NAMALWA (cell line): ENCODE measurements at regions not wholly inside any gene's neighbourhood (a gene's known extent, or its start where the extent isn't known, plus 50 kb on each side); places are given as distances from the start of the nearest gene placed in this dataset.
A peak's percentile ranks its signal among the peaks of the same experiment; 100 is the strongest.
"Not testable (repeated sequence)": the region's sequence is repeated elsewhere in the genome, so short reads cannot be mapped to it uniquely, and the experiment has no call there.

Source experiments
- DNase-seq: peaks from one replicate; pipeline ENCODE4 v3.0.0-alpha.2; 2015; ENCODE audit warnings: low spot score

GRCh38 chr5:29161399-29162291 is 2031.8 kb upstream of the CDH6 start:
- DNase-seq = no peak

GRCh38 chr5:29157975-29158374 is 2035.5 kb upstream of the CDH6 start:
- DNase-seq = no peak

- DNase-seq = no peak
Measured at GRCh38 chr5:29150840-29151239, 2042.6 kb upstream of the CDH6 start.

DNA sequence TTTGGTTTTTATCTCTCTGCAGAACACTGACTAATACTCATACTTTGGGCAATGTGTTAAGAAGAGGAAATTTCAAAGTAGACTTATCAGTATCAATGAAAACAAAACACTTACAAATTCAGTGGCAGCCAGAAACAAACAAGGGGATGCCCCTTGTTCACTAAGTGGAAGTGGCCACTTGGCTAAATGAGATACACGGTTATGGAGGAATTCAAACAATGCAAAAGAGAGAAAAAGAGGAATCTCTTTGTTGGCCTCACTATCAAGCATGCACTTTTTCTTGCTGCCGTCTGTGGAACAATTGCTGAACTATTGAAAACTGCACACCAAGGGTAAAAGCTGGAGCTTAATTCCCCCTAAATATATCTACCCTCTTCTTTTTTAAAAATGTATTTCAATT is 2044.9 kb upstream of the CDH6 start:
- no peak for DNase-seq

DNA sequence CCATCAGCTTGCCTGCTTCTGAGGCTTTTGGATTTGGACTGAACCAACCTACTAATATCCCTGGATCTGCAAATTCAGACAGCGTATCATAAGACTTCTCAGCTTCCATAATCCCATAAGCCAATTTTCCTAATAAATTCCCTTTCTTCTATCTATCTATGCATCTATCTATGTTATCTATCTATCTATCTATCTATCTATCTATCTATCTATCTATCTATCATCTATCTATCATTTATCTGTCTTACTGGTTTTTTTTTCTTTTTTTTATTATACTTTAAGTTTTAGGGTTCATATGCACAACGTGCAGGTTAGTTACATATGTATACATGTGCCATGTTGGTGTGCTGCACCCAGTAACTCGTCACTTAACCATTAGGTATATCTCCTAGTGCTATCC is 2045.4 kb upstream of the CDH6 start:
- DNase-seq = no peak

DNA sequence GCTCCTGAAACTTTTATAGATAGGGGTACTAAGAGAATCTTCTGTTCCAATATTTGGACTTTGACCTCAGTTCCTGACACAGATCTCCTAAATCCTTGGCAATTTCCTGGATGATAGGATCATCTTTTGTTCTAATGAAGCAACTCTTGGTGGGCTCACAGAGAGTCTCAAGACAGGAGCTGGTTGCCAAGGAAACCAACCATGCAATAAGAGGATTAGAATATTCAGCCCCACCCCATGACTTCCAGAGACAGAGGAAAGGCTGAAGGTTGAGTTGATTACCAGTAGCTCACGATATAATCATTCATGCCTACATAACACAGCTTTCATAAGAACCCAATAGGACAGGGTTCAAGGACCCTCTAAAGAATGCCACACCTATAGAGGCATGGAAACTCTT is 2050.2 kb upstream of the CDH6 start:
- no peak for DNase-seq

DNA sequence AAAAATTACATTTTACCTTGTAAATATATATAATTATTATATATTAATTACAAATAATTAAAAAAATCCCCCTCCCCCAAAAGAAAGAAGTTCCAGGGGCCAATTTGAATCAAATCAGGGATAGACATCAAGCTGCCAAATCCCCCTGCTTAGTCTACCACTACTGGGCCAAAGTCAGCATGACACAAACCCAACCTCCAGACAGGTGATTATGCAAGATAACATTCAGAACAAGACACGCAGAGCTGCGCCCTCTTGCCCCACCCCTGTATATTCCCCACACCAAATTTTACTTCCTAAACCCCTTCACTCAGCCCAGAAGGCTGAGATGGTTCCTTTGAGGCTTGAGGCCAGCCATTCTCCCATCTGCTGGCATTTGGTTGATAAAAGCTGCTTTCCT is 2059.1 kb upstream of the CDH6 start:
- DNase-seq = no peak

DNA sequence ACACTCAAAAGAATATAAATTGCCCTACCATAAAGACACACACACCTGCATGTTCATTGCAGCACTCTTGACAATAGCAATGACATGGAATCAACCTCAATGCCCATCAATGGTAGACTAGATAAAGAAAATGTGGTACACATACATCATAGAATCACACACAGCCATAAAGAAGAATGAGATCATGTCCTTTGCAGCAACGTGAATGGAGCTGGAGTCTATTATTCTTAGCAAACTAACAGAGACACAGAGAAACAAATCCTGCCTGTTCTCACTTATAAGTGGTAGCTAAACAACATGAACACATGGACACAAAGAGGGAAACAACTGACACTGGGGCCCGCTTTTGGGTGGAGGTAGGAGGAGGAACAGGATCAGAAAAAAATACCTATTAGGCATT is 2062.2 kb upstream of the CDH6 start:
- DNase-seq = no peak

DNA sequence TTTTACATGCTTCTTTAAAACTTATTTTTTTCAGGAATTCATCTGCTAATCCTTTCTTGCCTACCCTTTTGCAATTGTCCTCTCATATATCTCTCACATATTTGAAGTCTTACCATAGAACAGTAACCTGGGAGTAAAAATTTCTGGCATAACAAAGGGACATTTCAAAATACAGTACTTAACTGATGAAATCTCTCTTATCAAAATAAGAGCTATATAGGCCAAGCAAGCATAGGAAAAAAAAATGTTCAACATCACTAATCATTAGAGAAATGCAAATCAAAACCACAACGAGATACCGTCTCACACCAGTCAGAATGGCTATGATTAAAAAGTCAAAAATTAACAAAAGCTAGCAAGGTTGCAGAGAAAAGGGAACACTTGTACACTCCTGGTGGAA is 2062.7 kb upstream of the CDH6 start:
- DNase-seq = no peak

GRCh38 chr5:29127524-29128156 is 2065.8 kb upstream of the CDH6 start:
- DNase-seq = not testable (repeated sequence)

GRCh38 chr5:29126462-29126861 is 2067.0 kb upstream of the CDH6 start:
- not testable (repeated sequence) for DNase-seq

DNA sequence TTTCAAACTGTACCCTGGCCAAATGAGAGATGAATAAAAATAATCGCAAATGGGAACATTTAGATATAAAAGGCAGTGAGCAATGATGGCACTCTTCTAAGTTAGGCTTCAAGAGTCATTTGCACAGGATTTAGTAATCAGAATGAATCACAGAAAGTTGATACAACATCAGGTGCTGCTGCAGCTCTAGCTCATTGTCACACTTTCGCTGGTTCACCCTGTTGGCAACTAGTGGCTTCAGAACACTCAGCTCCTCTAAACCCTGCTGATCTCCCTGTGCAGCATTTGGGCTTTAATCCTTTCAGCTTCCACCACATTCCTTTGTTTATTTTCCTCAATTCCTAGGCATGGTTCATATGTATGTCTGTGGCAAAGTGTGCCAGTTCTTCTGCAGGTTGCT is 2071.2 kb upstream of the CDH6 start:
- no peak for DNase-seq

- no peak for DNase-seq
Measured at GRCh38 chr5:29114331-29114768, 2076.0 kb upstream of the CDH9 start.

GRCh38 chr5:29113516-29113915 is 2075.1 kb upstream of the CDH9 start:
- DNase-seq = no peak

DNA sequence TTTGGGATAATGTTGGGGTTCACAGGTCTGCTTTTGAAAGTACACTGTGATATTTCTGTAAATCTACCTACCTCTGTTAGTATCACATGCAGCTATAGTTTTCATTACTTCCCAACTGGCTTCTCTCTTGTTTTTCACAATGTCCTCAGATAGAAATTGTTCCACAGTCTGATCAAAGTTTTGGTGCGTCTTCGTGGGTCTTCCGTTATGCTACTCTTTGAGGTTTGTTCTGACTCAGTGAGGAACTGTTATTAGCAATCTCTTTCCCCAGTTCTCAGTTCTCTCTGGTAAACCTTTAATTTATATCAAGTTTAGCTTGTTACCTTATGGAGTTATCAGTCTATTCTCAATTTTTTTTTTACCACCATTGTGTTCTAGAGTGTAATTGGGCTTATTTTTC is 2061.2 kb upstream of the CDH9 start:
- no peak for DNase-seq

DNA sequence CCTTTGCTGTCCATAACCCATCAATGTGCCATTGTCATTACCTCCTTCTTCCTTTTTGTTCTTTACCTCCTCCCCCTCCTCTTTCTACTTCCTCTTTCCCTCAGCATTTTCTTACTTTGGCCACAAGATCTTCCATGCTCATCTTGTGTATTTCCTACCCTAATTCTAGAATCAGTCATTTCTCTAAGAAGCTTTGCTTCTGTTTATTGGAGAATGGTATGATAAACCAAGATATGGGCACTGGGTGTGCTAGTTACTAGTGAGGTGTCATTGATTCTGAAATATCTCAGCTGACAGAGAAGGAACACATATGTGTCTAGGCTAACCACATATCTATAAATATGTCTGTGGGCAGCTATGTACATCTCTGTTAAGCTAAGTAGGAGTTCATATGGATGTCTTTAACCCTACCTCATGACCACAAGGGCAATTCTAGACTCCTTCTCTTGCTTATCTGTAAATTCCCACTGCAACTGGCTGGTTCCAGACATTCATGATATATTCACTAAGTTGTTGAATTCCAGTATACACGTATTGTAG is 2051.3 kb upstream of the CDH9 start:
- DNase-seq = no peak

DNA sequence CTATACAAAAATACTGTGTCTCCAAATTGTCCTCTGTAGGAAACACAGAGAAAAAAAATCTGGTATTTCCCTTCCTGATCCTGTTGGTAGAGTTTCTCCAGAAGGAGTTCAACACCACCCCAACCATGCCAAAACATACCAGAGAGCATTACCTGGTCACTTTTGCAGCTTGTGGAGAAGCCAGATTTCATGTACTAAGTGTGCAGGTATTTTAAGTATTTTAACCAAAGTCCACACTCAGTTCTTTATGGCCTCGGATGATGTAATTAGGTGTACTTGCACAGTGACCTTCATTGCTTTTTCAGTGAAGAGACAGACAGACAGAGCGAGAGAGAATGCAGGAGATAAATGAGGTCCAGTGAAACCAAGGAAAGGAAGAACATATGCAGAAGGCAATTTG is 2046.8 kb upstream of the CDH9 start:
- no peak for DNase-seq

GRCh38 chr5:29079771-29080170 is 2041.4 kb upstream of the CDH9 start:
- peak; percentile 28 for DNase-seq

DNA sequence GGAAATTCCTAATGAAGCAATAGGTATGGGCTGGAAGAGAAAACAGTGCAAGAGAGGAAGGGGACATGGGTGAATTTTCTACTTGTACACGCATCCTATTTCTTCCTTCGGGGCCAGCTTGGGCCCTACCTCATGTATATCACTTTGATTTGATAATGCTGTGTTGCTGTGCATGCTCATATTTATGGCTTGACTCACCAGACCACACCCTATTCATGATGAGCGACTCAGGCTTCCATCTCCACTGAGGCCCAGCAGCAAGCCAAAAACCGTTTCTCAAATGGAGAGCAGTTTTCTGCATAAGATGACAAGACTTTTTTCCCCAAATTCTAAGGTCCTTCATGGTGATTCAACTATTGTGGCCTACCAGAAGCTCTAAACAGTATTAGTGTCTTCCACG is 2039.1 kb upstream of the CDH9 start:
- no peak for DNase-seq

DNA sequence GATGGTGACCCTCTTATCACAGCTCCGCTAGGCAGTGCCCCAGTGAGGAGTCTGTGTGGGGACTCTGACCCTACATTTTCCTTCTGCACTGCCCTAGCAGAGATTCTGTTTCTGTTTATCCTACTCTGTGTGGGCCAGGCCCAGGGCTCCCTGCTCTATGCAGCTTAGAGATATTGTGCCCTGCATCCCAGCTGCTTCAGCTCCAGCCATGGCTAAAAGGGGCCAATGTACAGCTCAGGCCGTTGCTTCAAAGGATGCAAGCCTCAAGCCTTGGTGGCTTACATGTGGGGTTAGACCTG is 2030.7 kb upstream of the CDH9 start:
- DNase-seq = no peak

DNA sequence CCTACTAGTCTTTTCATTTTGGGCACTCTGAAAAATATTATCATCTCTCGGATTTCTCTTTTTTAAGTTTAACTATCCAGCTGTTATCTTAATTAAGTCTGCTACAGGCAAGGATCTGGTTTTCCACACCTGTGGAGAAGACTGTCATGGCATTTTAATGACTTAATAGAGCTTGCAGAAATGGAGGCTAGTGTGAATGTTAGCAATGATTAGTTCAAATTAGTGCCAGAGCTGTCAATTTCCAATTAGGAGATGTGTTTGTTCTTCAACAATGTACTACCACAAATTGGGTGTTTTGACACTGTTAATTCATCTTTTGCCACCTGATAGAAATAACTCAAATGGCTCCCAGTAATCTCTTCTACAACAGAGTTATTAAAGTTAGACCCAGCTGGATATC is 2023.0 kb upstream of the CDH9 start:
- no peak for DNase-seq

GRCh38 chr5:29054694-29055093 is 2016.3 kb upstream of the CDH9 start:
- DNase-seq = no peak

GRCh38 chr5:29054282-29054681 is 2015.9 kb upstream of the CDH9 start:
- no peak for DNase-seq

DNA sequence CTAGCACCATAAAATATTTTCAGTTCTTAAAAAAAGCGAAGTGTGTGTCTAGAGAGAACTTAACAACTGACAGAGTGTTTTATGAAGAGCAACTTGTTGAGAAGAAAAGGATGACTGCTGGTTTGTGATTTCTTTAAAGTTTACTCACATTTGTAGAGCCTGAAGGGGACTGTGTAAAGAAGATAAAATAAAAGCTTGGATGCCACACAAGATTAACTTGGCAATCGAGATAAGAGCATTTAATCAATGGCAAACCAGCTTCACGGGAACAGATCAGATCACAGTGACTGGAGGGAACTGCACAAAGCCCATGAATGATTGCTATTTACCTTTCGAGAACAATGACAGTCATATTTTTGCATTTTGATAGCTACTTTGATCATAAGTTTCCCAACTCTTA is 2013.1 kb upstream of the CDH9 start:
- DNase-seq = no peak
